ENCODE measurements at regions not wholly inside any gene's neighbourhood (a gene's known extent, or its start where the extent isn't known, plus 50 kb on each side); places are given as distances from the start of the nearest gene placed in this dataset.

DNA sequence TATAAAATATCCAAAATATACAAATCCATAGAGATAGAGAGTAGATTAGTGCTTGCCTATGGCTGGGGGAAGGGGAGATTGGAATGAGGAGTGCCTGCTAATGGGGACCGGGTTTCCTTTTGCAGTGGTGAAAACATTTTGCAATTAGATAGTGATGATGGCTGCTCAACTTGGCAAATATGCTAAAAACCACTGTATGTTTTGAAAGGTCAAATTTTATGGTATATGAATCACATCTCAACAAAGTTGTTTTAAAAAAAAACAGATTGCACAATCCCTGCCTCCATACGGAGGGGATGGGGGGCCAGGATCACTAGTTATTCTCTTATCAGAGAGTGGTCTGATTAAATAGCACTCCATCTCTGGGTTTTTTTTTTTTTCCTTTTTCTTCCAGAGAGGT, 76.9 kb upstream of the RIPOR2 start:
- TF ChIP-seq POLR2AphosphoS5 (IDR thresholded peaks at IDR 0.05; ENCODE audit: low read depth, low read length) (no peak), TAF1 (IDR thresholded peaks at IDR 0.05; ENCODE audit: borderline replicate concordance, low read depth, low read length) (no peak)
